ENCODE measurements at regions not wholly inside any gene's neighbourhood (a gene's known extent, or its start where the extent isn't known, plus 50 kb on each side); places are given as distances from the start of the nearest gene placed in this dataset.
"Not testable (repeated sequence)": the region's sequence is repeated elsewhere in the genome, so short reads cannot be mapped to it uniquely, and the experiment has no call there.

DNA sequence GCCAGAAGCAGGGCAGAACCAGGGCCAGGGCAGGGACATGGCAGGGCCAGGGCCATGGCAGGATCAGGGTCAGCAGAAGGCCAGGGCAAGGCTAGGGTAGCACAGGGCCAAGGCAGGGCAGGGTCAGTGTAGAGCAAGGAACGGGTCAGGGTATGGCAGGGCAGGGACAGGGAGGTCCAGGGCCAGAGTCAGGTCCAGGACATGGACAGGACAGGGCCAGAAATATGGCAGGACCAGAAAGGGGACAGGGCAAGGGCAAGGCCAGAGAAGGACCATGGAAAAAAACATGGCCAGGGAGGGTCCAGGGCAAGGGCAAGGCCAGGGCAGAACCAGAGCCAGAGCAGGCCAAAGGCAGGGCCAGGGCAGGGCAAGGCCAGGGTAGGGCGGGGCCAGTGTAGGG lies 2870.7 kb downstream of the RPIA start:
- not testable (repeated sequence) for H3K27ac ChIP-seq (ENCODE audit: low read depth, low read length, severe bottlenecking); H3K4me3 ChIP-seq (ENCODE audit: extremely low read depth, insufficient read depth, low read length, poor library complexity, severe bottlenecking); H3K36me3 ChIP-seq (ENCODE audit: control insufficient read depth, insufficient read depth, low read length); H3K4me1 ChIP-seq (ENCODE audit: control insufficient read depth, insufficient read depth, low read length, poor library complexity, severe bottlenecking); H3K9me3 ChIP-seq (ENCODE audit: control insufficient read depth, low read length)
- WGBS, 2 experiments (ENCODE audit: insufficient coverage in 2 of 2), result no CpG with 5 or more reads among the region's 2 CpGs

DNA sequence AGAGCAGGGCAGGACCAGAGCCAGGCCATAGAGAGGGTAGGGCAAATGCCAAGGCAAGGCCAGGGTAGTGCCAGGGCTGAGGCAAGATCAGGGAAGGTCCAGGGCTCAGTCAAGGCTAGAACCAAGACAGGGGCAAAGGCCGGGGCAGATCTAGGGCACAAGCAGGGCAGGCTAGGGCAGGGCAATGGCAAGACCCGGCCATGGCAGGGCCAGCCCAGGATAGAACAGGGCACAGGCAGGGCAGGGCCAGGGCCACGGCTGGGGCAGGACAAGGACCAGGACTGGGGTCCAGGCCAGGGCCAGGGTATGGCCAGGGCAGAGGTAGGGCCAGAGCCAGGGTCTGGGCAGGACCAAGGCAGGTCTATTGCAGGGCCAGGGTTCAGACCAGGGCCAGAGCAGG lies 2873.2 kb downstream of the RPIA start:
- H3K4me1 ChIP-seq (ENCODE audit: control insufficient read depth, insufficient read depth, low read length, poor library complexity, severe bottlenecking); H3K36me3 ChIP-seq (ENCODE audit: control insufficient read depth, insufficient read depth, low read length); H3K27ac ChIP-seq (ENCODE audit: low read depth, low read length, severe bottlenecking); H3K4me3 ChIP-seq (ENCODE audit: extremely low read depth, insufficient read depth, low read length, poor library complexity, severe bottlenecking); H3K9me3 ChIP-seq (ENCODE audit: control insufficient read depth, low read length): not testable (repeated sequence)
- 65 to 74% methylated on average over 3 of the region's 3 CpGs for WGBS, 2 experiments (ENCODE audit: insufficient coverage in 2 of 2)

DNA sequence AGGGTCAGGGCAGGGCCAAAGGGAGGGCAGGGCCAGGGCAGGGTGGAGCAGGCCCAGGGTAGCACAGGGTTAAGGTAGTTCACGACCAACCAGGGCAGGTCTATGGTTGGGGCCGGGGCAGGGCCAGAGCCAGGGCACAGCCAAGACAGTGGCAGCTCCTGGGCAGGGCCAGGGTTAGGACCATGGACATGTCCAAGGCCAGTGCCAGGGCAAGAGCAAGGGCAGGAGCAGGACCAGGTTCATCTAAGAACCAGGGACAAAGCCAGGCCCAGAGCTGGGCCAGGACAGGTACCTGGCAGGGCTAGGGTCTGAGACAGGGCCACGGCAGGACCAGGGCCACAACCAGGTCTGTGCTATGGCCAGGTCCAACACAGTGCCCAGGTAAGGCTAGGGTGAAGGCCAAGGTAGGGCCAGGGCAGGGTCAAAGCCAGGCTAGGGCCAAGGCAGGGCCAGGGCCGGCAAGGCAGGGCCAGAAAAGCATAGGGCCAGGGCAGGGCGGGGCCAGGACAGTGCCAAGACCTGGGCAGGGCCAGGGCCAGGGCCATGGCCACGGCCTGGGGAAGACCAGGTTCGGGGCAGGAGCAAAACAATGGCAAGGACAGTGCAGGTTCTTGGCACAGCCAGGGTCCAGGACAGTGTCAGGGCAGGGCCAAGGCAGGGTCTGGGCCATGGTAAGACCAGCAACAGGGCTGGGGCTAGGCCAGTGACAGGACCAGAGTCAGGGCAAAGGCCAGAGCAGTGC lies 2874.4 kb downstream of the RPIA start:
- H3K4me1 ChIP-seq (ENCODE audit: control insufficient read depth, insufficient read depth, low read length, poor library complexity, severe bottlenecking); H3K9me3 ChIP-seq (ENCODE audit: control insufficient read depth, low read length); H3K36me3 ChIP-seq (ENCODE audit: control insufficient read depth, insufficient read depth, low read length); H3K4me3 ChIP-seq (ENCODE audit: extremely low read depth, insufficient read depth, low read length, poor library complexity, severe bottlenecking); H3K27ac ChIP-seq (ENCODE audit: low read depth, low read length, severe bottlenecking): not testable (repeated sequence)
- WGBS, 2 experiments (ENCODE audit: insufficient coverage in 2 of 2), result 71% methylated on average over 2 of the region's 7 CpGs; no CpG with 5 or more reads in 1 of the 2 experiments

DNA sequence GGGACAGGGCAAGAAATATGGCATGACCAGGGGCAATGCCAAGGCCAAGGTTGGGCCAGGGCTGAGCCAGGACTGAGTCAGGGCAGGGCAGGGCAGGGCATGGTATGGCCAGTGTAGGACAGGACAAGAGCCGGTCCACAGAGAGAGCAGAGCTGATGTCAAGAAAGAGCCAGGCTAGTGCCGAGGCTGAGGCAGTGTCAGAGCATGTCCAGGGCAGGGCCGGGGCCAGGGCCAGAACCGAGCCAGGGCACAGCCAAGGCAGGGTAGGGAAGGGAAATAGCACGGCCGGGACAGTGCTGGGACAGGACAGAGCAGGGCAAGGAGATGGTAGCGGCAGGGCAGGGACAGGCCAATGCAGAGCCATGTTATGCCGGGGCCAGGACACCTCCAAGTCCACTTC lies 2875.1 kb downstream of the RPIA start:
- H3K4me1 ChIP-seq (ENCODE audit: control insufficient read depth, insufficient read depth, low read length, poor library complexity, severe bottlenecking); H3K36me3 ChIP-seq (ENCODE audit: control insufficient read depth, insufficient read depth, low read length); H3K4me3 ChIP-seq (ENCODE audit: extremely low read depth, insufficient read depth, low read length, poor library complexity, severe bottlenecking); H3K9me3 ChIP-seq (ENCODE audit: control insufficient read depth, low read length); H3K27ac ChIP-seq (ENCODE audit: low read depth, low read length, severe bottlenecking): not testable (repeated sequence)
- 76% methylated on average over 4 of the region's 8 CpGs; no CpG with 5 or more reads in 1 of the 2 experiments for WGBS, 2 experiments (ENCODE audit: insufficient coverage in 2 of 2)

DNA sequence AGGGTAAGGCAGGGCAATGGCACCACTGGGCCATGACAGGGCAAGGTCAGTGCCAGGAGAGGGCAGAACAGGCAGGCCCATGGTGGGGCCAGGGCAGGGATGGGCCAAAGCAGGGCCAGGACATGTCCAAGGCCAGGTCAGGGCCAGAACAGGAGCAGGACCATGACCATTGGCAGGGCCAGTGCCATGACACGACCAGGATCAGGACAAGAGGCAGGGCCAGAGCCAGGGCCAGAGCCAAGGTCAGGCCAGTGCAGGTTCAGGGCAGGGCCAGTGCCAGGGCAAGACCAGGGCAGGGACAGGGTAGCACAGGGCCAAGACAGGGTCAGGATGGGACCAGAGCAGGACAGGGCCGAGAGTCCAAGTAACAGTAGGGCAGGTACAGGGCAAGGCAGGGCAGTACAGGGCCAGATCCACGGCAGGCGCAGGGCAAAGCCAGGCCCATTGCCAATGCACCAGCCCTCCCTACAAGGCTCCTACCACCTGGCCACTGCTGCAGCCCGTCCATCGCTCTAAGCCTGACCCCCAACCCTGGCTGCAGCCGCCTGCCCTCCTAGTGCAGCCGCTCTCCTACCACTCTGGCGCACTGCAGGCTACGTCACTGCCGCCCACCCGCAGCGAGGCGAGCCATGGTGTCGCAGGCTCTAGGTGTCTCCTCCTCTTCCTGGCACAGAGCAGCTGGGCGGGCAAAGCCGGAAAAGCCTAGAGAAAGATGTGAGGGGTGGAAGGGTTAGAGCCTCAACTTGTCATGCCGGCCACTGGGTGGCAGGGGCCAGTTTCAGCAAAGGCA lies 2876.3 kb downstream of the RPIA start:
- H3K9me3 ChIP-seq (ENCODE audit: control insufficient read depth, low read length), result not testable (repeated sequence)
- WGBS, 2 experiments (ENCODE audit: insufficient coverage in 2 of 2), result 88 to 90% methylated on average over 7 of the region's 18 CpGs

DNA sequence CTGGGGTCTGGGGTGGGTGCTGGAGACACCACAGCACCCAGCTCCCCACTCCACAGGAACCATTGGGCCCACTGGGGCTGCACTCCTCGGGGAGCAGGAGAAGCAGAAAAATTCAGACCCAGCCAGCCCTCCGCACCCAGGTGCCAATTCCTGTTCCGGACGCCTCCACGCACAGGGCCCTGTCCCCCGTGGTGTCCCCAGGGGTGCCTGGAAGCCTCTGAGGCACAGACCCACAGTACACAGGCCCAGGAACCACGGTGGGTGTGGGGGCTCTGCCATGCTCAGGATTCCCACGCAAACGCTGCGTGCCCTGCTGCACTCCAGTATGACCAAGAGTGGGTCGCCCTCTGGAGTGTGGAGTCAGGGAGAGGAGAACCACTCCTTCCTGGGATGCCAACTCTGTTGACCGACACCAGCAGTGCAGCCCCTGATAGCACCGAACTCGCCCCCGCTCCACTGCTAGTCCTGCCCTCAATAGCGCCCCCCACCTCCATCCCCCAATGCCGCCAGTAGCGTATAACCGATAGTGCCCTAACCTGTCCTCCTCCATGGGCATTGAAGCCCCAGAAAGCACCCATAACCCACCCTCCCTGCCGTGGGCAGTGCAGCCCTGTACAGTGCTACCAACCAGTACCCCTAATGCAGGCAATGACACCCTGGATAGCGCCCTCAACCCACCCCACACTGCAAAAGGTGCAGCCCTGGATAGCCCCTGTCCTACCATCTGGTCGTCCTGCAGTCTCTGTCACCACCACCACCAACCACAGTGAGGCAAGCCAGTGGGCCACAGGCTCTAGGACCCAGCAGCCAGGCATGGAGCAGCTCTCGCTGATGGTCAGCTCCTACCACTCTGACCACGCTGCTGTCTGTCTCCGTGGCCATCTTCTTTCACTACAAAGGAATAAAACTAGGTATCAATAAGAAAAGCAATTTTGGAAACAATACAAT lies 2877.2 kb downstream of the RPIA start:
- not testable (repeated sequence) for H3K27ac ChIP-seq (ENCODE audit: low read depth, low read length, severe bottlenecking); H3K9me3 ChIP-seq (ENCODE audit: control insufficient read depth, low read length); H3K4me1 ChIP-seq (ENCODE audit: control insufficient read depth, insufficient read depth, low read length, poor library complexity, severe bottlenecking); H3K36me3 ChIP-seq (ENCODE audit: control insufficient read depth, insufficient read depth, low read length); H3K4me3 ChIP-seq (ENCODE audit: extremely low read depth, insufficient read depth, low read length, poor library complexity, severe bottlenecking)
- WGBS, 2 experiments (ENCODE audit: insufficient coverage in 2 of 2), result 82 to 86% methylated on average over 4 to 5 of the region's 25 CpGs

More for the DNA sequence above, 2876.3 kb downstream of the RPIA start:
- not testable (repeated sequence) for H3K27ac ChIP-seq (ENCODE audit: low read depth, low read length, severe bottlenecking); H3K4me1 ChIP-seq (ENCODE audit: control insufficient read depth, insufficient read depth, low read length, poor library complexity, severe bottlenecking); H3K4me3 ChIP-seq (ENCODE audit: extremely low read depth, insufficient read depth, low read length, poor library complexity, severe bottlenecking); H3K36me3 ChIP-seq (ENCODE audit: control insufficient read depth, insufficient read depth, low read length)

DNA sequence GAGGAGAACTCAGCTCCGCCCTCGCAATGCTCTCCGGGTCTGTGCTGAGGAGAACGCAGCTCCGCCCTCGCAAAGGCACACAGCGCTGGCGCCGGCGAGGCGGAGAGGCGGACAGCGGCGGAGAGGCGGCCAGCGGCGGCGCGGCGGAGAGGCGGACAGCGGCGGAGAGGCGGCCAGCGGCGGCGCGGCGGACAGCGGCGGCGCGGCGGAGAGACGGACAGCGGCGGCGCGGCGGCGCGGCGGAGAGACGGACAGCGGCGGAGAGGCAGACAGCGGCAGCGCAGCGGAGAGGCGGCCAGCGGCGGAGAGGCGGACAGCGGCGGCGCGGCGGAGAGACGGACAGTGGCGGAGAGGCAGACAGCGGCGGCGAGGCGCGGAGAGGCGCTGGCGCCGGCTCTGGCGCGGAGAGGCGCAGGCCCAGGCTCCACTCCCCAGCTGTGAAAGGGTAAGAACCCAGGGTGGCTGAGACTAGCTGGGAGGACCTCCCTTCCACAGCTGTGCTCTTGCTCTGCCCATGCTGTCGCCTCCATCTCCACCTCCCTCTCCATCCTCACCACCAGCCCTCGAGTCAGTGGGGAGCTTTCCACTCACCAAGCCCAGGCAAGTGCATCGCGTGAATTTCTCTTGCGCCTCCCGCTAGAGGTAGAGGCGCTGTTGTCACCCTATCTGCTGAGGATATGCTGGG lies 2879.9 kb downstream of the RPIA start:
- H3K27ac ChIP-seq (ENCODE audit: low read depth, low read length, severe bottlenecking), result peak overlapping the region; percentile 73
- H3K4me3 ChIP-seq (ENCODE audit: extremely low read depth, insufficient read depth, low read length, poor library complexity, severe bottlenecking), result peak overlapping the region; percentile 40
- 4 to 7% methylated on average over 42 to 61 of the region's 78 CpGs for WGBS, 2 experiments (ENCODE audit: insufficient coverage in 2 of 2)
- H3K4me1 ChIP-seq (ENCODE audit: control insufficient read depth, insufficient read depth, low read length, poor library complexity, severe bottlenecking); H3K36me3 ChIP-seq (ENCODE audit: control insufficient read depth, insufficient read depth, low read length); H3K9me3 ChIP-seq (ENCODE audit: control insufficient read depth, low read length): not testable (repeated sequence)

DNA sequence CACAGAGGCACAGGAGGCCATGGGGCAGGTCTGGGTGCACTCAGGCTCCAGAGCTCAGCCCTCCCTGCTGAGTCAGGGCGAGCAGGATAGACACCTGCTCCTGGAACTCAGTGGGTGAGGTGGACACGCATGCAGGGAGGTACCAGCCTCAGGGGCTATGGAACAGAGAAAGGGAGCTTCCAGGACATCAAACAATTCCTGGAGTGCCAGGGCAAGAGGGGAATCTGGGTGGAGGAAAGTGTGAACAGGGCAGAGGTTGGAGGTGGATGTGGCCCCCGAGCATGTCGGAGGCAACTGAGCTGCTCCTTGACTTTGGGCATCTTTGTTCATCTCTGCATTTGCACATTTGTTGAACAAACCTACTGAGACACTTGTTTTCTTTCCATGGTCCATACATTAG lies 2881.5 kb downstream of the RPIA start:
- not testable (repeated sequence) for H3K27ac ChIP-seq (ENCODE audit: low read depth, low read length, severe bottlenecking); H3K9me3 ChIP-seq (ENCODE audit: control insufficient read depth, low read length); H3K4me3 ChIP-seq (ENCODE audit: extremely low read depth, insufficient read depth, low read length, poor library complexity, severe bottlenecking); H3K36me3 ChIP-seq (ENCODE audit: control insufficient read depth, insufficient read depth, low read length); H3K4me1 ChIP-seq (ENCODE audit: control insufficient read depth, insufficient read depth, low read length, poor library complexity, severe bottlenecking)
- WGBS, 2 experiments (ENCODE audit: insufficient coverage in 2 of 2), result 91 to 95% methylated on average over 3 to 4 of the region's 4 CpGs

DNA sequence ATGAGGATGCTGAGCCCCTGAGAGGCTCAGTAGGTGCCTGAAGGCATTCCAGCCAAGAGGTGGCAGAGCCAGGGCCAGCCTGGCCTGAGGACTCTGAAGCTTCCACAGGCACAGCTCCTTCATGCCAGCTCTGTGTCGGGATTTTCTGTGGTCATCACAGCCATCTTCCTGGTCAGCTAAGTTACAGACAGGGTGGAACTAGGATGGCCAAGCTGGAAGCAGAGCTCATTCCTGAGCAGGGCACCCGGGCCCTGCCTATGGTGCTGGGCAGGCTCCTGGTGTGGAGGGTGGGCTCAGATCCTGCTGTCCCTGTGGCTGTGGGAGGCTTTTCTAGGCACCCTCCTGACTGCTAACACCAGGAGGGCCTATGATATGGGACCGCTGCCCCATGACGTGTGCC lies 2882.3 kb downstream of the RPIA start:
- 90 to 100% methylated on average over 1 of the region's 4 CpGs for WGBS, 2 experiments (ENCODE audit: insufficient coverage in 2 of 2)
- not testable (repeated sequence) for H3K4me1 ChIP-seq (ENCODE audit: control insufficient read depth, insufficient read depth, low read length, poor library complexity, severe bottlenecking); H3K27ac ChIP-seq (ENCODE audit: low read depth, low read length, severe bottlenecking); H3K36me3 ChIP-seq (ENCODE audit: control insufficient read depth, insufficient read depth, low read length); H3K9me3 ChIP-seq (ENCODE audit: control insufficient read depth, low read length); H3K4me3 ChIP-seq (ENCODE audit: extremely low read depth, insufficient read depth, low read length, poor library complexity, severe bottlenecking)

DNA sequence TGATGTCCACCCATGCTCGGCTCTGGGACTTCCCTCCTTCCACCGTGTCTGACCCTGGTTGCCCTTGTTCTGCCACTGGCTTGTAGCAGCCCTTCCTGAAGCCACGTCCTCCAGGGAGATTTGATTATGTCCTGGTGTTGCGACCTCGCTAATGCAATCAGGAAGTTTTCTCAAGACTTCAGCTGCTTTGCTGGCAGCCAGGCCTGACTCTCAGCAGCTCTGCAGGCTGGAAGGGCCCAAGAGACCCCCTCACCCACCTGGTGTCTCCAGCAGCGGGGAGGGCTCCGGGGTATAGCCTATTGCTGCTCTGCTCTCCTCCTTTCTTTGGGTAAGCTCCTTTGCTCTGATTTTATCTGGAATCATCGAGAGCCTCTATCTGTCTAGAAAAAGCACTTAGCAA lies 2882.8 kb downstream of the RPIA start:
- not testable (repeated sequence) for H3K36me3 ChIP-seq (ENCODE audit: control insufficient read depth, insufficient read depth, low read length); H3K4me1 ChIP-seq (ENCODE audit: control insufficient read depth, insufficient read depth, low read length, poor library complexity, severe bottlenecking); H3K4me3 ChIP-seq (ENCODE audit: extremely low read depth, insufficient read depth, low read length, poor library complexity, severe bottlenecking); H3K27ac ChIP-seq (ENCODE audit: low read depth, low read length, severe bottlenecking); H3K9me3 ChIP-seq (ENCODE audit: control insufficient read depth, low read length)
- 68 to 80% methylated on average over 3 of the region's 8 CpGs for WGBS, 2 experiments (ENCODE audit: insufficient coverage in 2 of 2)

Measured in mesodermal cell (in vitro differentiated cells).